SK-N-MC (cell line): ENCODE measurements at regions not wholly inside any gene's neighbourhood (a gene's known extent, or its start where the extent isn't known, plus 50 kb on each side); places are given as distances from the start of the nearest gene placed in this dataset.

Experiments used
- EZH2 ChIP-seq: fragments of 200-600 bp; sonication (generic); IDR thresholded peaks from one replicate; pipeline ENCODE4 v1.6.1; 2017; ENCODE audit warnings: antibody characterized with exemption
- FOXP2 ChIP-seq: optimal IDR thresholded peaks from 2 replicates; pipeline ENCODE3; 2011; ENCODE audit warnings: mild to moderate bottlenecking, moderate library complexity; ENCODE audit not compliant: insufficient read depth; ENCODE audit errors: extremely low read length, control extremely low read depth
- POLR2AphosphoS5 ChIP-seq: IDR thresholded peaks from 2 replicates; pipeline ENCODE4 v1.6.1; 2012; ENCODE audit warnings: mild to moderate bottlenecking, low read depth, low read length, borderline replicate concordance

- TF ChIP-seq FOXP2 (no peak), EZH2 (no peak), POLR2AphosphoS5 (no peak)
Observed at GRCh38 chr12:105854071-105854470, 284.7 kb downstream of the NUAK1 start.
